ENCODE measurements at regions not wholly inside any gene's neighbourhood (a gene's known extent, or its start where the extent isn't known, plus 50 kb on each side); places are given as distances from the start of the nearest gene placed in this dataset.
A peak's percentile ranks its signal among the peaks of the same experiment; 100 is the strongest.

GRCh38 chr2:217063238-217063755 is 203.4 kb upstream of the TNP1 start:
- DNase-seq (ENCODE audit: low read depth) = no peak

DNA sequence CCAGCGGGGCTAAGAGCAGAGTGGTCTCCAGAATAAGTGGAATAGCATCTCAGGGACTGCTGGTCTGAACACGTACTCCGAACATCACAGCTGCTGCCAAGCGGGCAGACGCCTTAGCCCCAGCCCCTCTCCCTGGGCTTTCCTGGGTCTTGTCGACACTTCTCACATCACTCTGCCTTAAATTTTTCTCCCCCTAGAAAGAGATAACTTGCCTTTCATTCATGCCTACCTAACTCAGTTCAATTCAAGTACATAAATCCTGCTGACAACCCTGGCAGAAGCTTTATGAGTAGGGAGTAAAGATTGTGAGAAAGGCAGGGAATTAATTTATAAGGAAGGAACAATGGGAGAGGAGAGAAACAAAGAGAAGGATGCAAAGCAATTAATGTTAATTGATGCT is 202.9 kb upstream of the TNP1 start:
- no peak for DNase-seq (ENCODE audit: low read depth)

DNA sequence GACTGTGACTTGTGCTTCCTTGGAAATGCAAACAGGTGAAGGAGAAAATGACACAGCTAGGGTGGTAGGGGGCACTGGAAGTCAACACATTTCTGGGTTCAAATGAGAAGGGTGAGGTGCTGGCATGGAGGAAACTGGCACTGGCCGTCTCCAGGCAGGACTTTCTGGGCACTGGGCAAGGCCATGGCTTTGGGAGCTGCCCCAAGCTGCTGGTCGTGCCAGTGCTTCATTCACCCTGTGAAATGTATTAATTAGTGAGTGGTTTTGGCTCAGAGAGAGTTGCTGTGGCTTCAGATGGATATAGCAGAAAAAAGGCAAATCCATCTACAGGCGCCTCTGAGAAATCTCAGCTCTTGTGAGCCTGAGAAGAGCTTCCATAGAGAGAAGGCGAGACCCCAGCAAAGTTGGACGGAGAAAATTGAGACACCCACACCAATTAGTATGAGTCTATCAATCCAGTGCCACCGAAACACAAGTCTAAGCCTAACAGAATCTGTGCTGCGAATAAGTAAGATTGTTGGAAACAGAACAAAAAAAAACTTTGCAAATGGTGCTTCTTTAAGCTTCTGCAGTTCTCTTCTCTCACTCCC is 202.1 kb upstream of the TNP1 start:
- no peak for DNase-seq (ENCODE audit: low read depth)

DNA sequence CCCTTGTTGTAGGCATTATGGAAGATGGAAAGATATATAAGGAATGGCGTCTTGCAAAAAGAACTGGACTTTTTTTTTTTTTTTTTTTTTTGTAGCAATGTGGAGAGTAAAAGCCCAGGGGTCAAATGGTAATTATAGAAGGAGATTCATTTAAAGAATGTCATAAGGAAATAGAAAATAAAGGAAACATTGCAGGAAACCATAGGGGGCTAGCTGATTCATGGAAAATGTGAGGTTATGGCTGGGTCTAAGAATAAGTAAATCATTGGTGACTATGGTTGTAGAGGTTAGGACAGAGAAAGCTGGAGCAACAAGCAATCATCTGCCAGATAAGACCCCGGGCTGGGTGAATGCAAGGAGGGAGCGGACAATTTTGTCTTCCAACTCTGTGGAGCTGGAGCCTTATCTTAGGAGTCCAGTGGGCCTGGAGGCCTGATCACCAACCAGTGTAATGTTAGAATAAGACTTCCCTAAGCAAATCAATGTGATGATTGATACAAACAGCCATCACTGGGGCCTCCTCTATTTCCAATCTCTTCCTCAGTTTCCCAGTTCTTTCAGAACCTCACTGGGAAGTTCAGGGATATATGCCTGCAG is 201.2 kb upstream of the TNP1 start:
- no peak for DNase-seq (ENCODE audit: low read depth)

DNA sequence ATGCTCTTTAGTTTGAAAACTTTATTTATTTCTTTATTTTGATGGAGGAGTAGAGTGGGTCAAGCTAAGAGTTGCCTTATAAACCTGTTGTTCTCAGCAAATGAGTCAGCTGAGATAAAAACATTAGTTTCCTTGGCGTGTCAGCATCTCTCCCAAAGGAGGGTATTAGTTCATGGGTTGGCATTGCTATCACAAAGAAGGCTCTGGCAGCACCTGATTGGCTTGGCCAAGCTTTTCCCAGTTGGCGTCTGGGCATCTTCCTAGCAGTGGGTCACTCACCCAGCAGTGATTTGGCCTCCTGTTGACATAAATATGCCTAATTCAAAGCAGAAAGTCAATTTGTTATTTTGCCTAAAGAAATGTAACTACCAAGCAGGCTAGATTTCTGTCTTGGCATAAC is 200.7 kb upstream of the TNP1 start:
- no peak for DNase-seq (ENCODE audit: low read depth)

DNA sequence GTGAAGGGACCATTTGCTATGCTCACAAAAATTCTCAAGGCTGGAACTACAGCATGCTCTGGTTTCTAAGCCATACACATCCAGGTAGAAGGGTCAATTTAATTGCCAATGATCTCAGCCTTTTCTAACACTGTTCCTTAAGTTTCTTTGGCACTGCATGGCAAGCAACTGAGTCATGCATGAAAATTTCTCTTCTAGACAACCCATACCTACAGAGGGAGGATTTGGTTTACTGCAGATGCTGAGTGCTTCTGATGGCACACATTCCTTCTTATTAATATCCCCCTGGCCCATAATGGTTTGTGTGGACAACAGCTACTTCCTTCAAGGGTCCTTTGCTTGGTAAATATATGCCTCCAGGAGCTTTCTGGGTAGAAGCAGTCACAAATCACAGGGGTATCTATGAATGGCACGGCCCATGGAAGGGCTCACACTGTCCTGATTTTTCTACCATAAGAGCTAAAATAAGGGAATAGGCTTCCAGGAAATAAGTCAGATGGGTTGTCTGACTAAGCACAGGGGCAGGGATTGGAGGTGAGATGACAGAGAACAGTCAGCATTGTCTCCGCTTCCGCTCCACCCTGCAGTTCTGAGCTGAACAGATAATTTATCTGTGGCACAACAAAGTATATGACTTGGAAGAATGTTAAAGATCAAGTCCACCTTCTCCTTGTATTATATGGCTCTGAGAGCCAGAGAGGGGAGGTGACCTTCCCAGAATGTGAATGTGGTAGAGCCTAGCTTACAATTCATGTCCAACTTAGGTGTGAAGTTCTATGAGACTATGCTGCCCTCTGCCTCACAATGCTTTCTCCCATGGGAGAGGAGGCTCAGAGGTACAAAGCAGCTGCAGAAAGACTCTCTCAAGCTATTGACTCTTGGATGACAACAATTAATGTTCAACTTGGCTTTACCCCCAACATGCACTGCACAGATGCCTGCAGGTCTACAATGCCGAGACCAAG is 199.2 kb upstream of the TNP1 start:
- DNase-seq (ENCODE audit: low read depth) = no peak

DNA sequence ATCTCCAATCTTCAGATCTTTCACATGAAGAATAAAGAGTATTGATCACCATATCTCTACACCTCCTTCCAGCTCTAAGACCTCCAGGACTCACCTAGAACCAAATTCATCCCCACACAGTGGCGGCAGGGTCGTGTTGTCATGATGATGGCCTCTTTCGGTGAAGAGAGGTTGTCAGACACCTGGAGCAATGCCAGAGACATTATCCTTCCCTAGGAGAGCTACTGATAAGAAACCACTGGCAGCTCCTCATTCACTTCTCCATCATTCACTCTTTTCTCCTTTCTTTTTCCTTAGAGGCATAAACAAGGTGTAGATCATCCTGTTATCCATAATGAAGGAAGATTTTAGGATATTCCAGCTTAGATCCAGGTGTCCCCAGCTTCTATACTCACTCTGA is 197.9 kb upstream of the TNP1 start:
- DNase-seq (ENCODE audit: low read depth) = no peak

DNA sequence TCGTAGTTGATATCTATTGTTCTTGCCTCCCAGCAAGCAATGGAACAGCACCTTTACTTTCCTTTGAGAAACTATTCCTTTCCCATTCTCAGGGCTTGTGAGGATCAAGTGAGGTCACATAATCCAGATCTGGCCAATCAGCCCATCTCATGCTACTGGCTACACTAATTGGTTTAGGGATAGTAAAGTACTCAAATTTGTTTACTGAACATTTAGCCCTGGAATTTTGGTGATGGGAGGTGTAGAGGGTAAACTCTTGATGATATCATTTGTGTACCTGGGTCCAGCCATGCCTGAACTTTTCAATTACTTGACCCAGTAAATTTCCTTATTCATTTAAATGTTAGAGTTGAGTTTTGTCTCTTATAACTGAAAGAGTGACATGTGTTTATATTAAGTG is 195.8 kb upstream of the TNP1 start:
- no peak for DNase-seq (ENCODE audit: low read depth)

GRCh38 chr2:217054791-217055190 is 194.9 kb upstream of the TNP1 start:
- DNase-seq (ENCODE audit: low read depth) = no peak

DNA sequence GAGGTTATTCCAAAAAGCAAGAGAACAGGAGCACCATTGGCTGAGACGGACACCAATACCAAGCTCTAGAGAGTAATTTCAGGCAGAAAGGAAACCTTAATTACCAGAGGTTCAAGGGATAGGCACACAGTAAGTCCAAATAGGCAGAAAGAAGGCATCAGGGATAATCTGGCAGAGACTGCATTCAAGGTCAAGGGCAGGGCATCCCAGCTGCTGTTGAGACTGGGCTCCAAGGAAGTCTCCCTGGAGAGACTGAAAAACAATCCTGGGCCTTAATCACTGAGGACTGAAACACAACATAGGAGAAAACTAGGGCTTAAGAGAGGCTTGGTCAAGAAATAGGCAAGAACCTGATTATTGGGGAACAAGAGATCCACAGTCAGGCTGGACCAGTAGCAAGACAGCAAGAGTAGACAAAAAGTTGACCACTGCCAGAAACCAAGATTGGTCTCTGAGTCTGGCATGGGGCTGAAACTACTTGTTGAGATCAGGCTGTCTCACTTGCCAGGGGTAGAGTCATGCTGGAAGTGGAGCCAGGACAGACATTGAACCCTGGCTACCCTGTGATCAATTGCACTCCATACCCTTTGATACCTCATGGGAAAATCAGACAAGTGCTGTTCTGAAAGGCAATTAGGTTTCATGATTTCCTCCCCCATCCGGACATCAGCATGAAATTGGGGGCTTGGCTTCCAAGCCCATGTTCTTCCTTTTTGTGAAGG is 193.2 kb upstream of the TNP1 start:
- DNase-seq (ENCODE audit: low read depth) = no peak

DNA sequence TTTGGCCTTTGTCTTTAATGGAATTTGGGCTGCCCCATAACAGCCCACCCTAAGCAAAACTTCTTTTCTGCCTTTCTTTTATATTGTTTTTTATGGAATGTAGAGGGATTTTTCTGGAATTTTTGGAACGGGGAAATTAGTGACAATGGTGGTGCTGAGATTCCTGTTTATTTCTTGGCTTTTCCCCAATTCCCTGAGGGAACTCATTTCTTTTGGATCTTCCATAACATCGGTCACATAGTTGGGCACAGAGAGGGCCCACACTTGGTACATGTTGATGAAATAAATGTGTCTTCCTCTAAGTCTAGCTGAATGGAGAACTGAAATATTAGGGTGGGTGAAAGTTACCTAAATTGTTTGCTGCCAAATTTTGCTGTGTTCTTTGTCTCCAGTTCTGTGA is 191.6 kb upstream of the TNP1 start:
- no peak for DNase-seq (ENCODE audit: low read depth)

DNA sequence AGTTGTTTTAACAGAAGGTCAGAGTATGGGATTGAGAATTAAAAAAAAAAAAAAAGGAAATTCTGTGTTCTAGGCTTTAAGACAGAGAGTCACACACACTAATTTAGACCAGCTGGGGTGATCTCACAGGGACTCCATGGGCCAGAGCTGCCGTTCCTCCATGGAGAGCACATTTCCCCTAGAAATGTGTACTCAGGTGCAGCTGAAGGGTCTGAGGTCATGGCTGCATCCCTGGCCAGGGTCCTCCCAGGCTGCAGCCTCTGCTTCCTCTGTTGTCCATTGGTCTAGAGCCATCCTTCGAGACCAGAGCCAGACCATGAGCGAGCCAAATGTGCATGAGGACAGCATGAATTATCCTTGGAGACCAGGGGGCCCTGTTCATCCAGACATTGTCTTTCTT is 190.1 kb upstream of the TNP1 start:
- no peak for DNase-seq (ENCODE audit: low read depth)

DNA sequence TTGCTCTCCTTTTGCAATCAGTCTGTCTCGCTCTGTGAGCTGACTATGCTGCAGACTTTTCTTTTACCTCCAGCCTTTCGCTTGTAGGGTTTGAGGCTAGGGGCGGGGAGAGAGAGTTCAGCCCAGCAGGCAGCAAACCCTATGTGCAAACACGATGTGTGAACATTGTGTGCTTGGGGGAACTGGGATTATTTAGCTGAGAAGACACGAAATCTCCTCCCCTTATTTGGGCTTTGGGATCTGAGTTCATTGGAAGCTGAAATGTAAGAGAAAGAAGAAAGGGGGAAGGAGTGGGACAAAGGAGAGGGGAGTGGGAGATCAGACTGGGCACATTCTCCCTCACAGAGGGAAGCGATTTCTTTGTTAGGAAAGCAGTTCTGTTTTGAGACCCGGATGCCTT is 189.6 kb upstream of the TNP1 start:
- DNase-seq (ENCODE audit: low read depth) = no peak

DNA sequence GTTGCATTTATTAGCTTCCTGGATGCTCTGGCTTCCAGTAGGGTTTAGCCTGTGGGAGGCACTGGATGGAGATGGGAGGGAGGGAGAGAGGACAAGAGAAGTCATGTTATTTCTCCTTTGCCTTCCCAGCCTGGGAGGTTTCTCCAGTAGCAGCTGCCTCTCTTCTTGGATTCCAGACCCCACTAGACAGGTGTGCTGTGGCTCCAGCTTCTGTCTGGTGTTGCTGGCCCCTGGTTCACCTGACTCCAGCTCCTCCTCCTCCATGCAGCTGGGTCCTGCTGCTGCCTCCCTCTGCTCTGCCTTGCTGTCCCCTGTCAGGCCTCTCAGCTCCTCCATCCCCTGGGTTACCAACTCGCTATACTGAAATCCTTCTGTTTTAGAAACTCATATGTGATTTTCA is 188.9 kb upstream of the TNP1 start:
- DNase-seq (ENCODE audit: low read depth) = no peak

DNA sequence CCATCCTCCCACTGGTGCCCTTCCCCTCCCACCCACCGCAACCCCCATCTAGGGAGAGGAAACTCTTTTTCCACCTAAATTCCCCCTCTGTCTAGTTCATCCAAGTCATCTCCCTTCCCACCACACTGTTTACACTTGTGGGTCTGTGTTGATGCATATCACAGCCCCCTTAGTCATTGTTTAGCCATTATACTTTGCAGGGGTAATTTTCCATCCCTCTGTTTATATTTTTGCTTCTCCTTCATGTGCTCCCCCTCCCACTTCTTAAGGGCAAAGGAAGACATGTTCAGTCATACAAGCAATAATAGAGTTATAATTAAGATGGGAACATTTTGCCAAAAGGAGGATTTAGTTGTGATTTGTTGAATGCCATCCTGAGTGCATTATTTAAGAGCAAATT is 187.8 kb upstream of the TNP1 start:
- DNase-seq (ENCODE audit: low read depth) = peak; percentile 42

- DNase-seq (ENCODE audit: low read depth) = no peak
These were observed 187.3 kb upstream of the TNP1 start for GRCh38 chr2:217047209-217047608.

DNA sequence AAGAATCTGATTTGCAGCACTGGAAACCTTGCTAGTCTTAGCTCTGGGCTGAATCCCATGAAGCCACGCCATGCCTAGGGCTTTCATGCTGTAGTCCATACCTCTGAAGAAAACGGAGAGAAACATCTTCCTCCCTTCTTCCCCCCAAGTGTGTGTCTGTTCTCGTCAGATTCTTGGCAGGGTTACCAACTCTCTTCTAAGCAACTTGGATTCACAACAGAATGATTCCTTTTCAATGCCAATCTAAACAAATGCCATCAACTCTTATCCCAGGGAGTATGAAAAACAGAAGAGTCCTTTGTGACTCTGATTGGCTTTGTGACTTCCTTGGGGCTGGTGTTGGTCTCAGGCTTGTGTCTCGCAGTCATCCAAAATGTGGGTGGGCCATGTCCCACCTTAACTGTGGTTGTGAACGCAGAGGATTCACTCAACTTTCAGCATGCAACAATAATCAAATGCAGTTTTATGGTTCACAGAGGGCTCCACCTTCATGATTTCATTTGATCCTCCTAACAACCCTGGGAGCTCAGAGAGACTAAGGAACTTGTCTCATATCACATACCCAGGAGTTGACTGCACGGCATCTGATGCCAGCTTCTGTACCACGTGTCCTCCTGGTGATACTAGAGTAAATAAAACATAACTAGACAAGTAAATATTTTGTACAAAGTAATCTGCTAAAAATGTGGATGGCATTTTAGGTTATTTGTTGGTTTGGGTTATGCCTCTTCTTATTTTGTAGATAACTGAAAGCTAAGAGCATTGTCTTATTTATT is 186.0 kb upstream of the TNP1 start:
- no peak for DNase-seq (ENCODE audit: low read depth)

GRCh38 chr2:217040099-217040498 is 180.2 kb upstream of the TNP1 start:
- DNase-seq (ENCODE audit: low read depth) = no peak

GRCh38 chr2:217038001-217038400 is 178.1 kb upstream of the TNP1 start:
- DNase-seq (ENCODE audit: low read depth) = no peak

DNA sequence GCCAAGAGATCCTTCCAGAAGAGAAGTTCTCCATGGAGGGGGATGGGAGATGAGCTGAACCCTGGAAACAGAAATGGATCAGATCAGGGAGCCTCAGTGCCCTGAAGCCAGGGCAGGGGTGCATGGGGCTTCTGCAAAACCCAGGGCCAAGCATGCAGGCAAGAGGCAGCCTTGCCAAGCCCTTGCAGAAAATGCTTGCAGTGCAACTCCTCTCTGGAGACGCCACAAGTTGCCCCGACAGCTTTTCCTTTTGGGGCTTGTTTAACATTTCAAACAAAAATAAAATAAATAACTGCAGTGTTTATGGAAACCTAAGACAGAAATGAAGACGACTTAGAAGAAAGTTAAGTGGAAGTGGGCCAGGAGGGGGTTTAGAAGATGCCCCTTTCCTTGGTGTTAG is 177.5 kb upstream of the TNP1 start:
- DNase-seq (ENCODE audit: low read depth) = no peak

- DNase-seq (ENCODE audit: low read depth) = no peak
These were observed 176.1 kb upstream of the TNP1 start for GRCh38 chr2:217035967-217036366.

DNA sequence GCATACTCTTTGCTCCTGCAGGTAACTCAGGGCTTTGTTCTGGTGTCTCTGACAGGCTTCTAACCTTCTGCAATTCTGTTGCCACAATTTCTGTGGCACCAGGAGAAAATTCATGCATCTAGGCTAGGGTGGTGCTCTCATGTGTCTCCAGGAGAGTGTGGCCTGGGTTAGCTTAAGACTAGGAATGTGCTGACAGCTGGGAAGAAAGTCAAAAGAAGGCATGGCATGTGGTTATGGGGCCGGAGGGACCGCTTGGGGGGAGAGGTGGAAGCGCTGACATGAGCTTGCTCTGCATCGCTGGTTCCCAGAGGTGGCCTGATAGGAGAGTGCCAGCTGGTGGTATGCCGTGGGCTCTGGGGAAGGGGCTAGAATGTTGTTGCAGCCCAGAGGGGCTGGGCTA is 173.3 kb upstream of the TNP1 start:
- no peak for DNase-seq (ENCODE audit: low read depth)
